DND-41 (cell line): ENCODE measurements at regions not wholly inside any gene's neighbourhood (a gene's known extent, or its start where the extent isn't known, plus 50 kb on each side); places are given as distances from the start of the nearest gene placed in this dataset.
"Not testable (repeated sequence)": the region's sequence is repeated elsewhere in the genome, so short reads cannot be mapped to it uniquely, and the experiment has no call there.

Experiments used
- ATAC-seq: fragments of 200-7000 bp; cut with Tn5 transposase; 3 replicates; pipeline ENCODE4 v1.9.1; 2021; ENCODE audit warnings: low read depth; ENCODE audit not compliant: insufficient read depth
- DNase-seq: peaks from one replicate; pipeline ENCODE4 v3.0.0-alpha.2; 2020
- H2AFZ ChIP-seq: 2 replicates; pipeline ENCODE4 v1.6.0; 2012; ENCODE audit warnings: low read depth, low read length
- H3K27ac ChIP-seq: 2 replicates; pipeline ENCODE4 v1.5.1; 2012; ENCODE audit warnings: low read length, inconsistent platforms
- H3K27me3 ChIP-seq: fragments of 200-600 bp; sonication (generic); 2 replicates; pipeline ENCODE4 v1.6.0; 2012; ENCODE audit warnings: low read length, mild to moderate bottlenecking, inconsistent platforms; ENCODE audit not compliant: insufficient read depth, poor library complexity
- H3K36me3 ChIP-seq: 2 replicates; pipeline ENCODE4 v1.5.1; 2012; ENCODE audit warnings: low read length, inconsistent platforms; ENCODE audit not compliant: insufficient read depth
- H3K4me1 ChIP-seq: 2 replicates; pipeline ENCODE4 v1.5.1; 2012; ENCODE audit warnings: mild to moderate bottlenecking, low read length; ENCODE audit not compliant: insufficient read depth
- H3K4me2 ChIP-seq: 2 replicates; pipeline ENCODE4 v1.6.0; 2012; ENCODE audit warnings: mild to moderate bottlenecking, moderate library complexity, low read length, inconsistent platforms; ENCODE audit not compliant: insufficient read depth
- H3K4me3 ChIP-seq, 2 experiments: fragments of 200-600 bp in 1 of 2; shearing (Covaris generic) in 1 of 2; 2 replicates each; pipeline ENCODE4 v1.5.1; 2012 to 2016; ENCODE audit warnings: inconsistent platforms in 2 of 2, low read length in 2 of 2, mild to moderate bottlenecking in 2 of 2, low read depth in 1 of 2, moderate library complexity in 1 of 2
- H3K79me2 ChIP-seq: 2 replicates; pipeline ENCODE4 v1.6.0; 2012; ENCODE audit warnings: low read length, inconsistent platforms; ENCODE audit not compliant: insufficient read depth
- H3K9ac ChIP-seq: 2 replicates; pipeline ENCODE4 v1.6.0; 2012; ENCODE audit warnings: low read depth, mild to moderate bottlenecking, inconsistent platforms, low read length, moderate library complexity
- H3K9me3 ChIP-seq: 2 replicates; pipeline ENCODE4 v1.5.1; 2012; ENCODE audit warnings: low read length, moderate library complexity, mild to moderate bottlenecking, inconsistent platforms; ENCODE audit not compliant: insufficient read depth, severe bottlenecking
- H4K20me1 ChIP-seq: 2 replicates; pipeline ENCODE4 v1.6.0; 2012; ENCODE audit warnings: low read length; ENCODE audit not compliant: insufficient read depth
- EZH2 ChIP-seq: IDR thresholded peaks from 3 replicates; pipeline ENCODE4 v1.6.1; 2012; ENCODE audit warnings: borderline replicate concordance, low read depth, mild to moderate bottlenecking, moderate library complexity, low read length, inconsistent platforms; ENCODE audit not compliant: severe bottlenecking
- TF ChIP-seq, protein P1 (sequence below): IDR thresholded peaks from 2 replicates; pipeline ENCODE4 v1.5.1; 2012; ENCODE audit warnings: borderline replicate concordance, low read length, moderate library complexity, mild to moderate bottlenecking; ENCODE audit not compliant: poor library complexity, severe bottlenecking; ENCODE audit errors: extremely low read depth

- TF ChIP-seq, protein P1, sequence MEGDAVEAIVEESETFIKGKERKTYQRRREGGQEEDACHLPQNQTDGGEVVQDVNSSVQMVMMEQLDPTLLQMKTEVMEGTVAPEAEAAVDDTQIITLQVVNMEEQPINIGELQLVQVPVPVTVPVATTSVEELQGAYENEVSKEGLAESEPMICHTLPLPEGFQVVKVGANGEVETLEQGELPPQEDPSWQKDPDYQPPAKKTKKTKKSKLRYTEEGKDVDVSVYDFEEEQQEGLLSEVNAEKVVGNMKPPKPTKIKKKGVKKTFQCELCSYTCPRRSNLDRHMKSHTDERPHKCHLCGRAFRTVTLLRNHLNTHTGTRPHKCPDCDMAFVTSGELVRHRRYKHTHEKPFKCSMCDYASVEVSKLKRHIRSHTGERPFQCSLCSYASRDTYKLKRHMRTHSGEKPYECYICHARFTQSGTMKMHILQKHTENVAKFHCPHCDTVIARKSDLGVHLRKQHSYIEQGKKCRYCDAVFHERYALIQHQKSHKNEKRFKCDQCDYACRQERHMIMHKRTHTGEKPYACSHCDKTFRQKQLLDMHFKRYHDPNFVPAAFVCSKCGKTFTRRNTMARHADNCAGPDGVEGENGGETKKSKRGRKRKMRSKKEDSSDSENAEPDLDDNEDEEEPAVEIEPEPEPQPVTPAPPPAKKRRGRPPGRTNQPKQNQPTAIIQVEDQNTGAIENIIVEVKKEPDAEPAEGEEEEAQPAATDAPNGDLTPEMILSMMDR = no peak
- TF ChIP-seq EZH2 = no peak
- no peak overlapping the region for H3K4me2 ChIP-seq
Measured at GRCh38 chr3:177622982-177623617, 425.8 kb upstream of the TBL1XR1 start.

GRCh38 chr3:177624528-177625495 lies 427.5 kb upstream of the TBL1XR1 start:
- DNase-seq = no peak
- no peaks in the 10 kb centered on the region for H3K79me2 ChIP-seq
- peaks cover 5% of the 10 kb centered on the region for H3K9me3 ChIP-seq
- no peak overlapping the region for H3K9ac ChIP-seq
- H3K4me3 ChIP-seq = no peak overlapping the region
- no peaks in the 10 kb centered on the region for H3K27me3 ChIP-seq
- no peak for ATAC-seq
- peaks cover 28% of the 10 kb centered on the region for H3K4me1 ChIP-seq
- H3K36me3 ChIP-seq = no peaks in the 10 kb centered on the region; the same call in 1 of the 2 replicates
- H3K27ac ChIP-seq = no peak overlapping the region
- TF ChIP-seq, protein P1 = no peak
- TF ChIP-seq EZH2 = no peak
- no peaks in the 10 kb centered on the region for H4K20me1 ChIP-seq
- no peak overlapping the region for H3K4me2 ChIP-seq
- no peak overlapping the region for H2AFZ ChIP-seq

More at GRCh38 chr3:177622982-177623617, 425.8 kb upstream of the TBL1XR1 start:
- Histone ChIP-seq H3K79me2 (no peaks in the 10 kb centered on the region), H4K20me1 (no peaks in the 10 kb centered on the region), H3K27ac (peak overlapping the region; percentile 54), H3K9me3 (peaks cover 5% of the 10 kb centered on the region), H3K27me3 (no peaks in the 10 kb centered on the region), H3K4me1 (peaks cover 21% of the 10 kb centered on the region), H2AFZ (peak overlapping the region; percentile 64; the same call in 1 of the 2 replicates), H3K36me3 (no peaks in the 10 kb centered on the region; the same call in 1 of the 2 replicates), H3K4me3 (no peak overlapping the region), H3K9ac (no peak overlapping the region)
- DNase-seq (no peak), ATAC-seq (peak; percentile 59)

GRCh38 chr3:177626045-177626444 lies 428.8 kb upstream of the TBL1XR1 start:
- H2AFZ ChIP-seq = no peak overlapping the region
- no peak overlapping the region for H3K4me2 ChIP-seq
- no peaks in the 10 kb centered on the region; the same call in 1 of the 2 replicates for H3K36me3 ChIP-seq
- no peak overlapping the region for H3K4me3 ChIP-seq
- no peak for DNase-seq
- peaks cover 28% of the 10 kb centered on the region for H3K4me1 ChIP-seq
- H4K20me1 ChIP-seq = no peaks in the 10 kb centered on the region
- no peak overlapping the region for H3K27ac ChIP-seq
- H3K27me3 ChIP-seq = no peaks in the 10 kb centered on the region
- H3K9me3 ChIP-seq = peaks cover 5% of the 10 kb centered on the region
- no peaks in the 10 kb centered on the region for H3K79me2 ChIP-seq
- H3K9ac ChIP-seq = no peak overlapping the region
- ATAC-seq = no peak
- TF ChIP-seq EZH2 = no peak
- TF ChIP-seq, protein P1 = no peak

DNA sequence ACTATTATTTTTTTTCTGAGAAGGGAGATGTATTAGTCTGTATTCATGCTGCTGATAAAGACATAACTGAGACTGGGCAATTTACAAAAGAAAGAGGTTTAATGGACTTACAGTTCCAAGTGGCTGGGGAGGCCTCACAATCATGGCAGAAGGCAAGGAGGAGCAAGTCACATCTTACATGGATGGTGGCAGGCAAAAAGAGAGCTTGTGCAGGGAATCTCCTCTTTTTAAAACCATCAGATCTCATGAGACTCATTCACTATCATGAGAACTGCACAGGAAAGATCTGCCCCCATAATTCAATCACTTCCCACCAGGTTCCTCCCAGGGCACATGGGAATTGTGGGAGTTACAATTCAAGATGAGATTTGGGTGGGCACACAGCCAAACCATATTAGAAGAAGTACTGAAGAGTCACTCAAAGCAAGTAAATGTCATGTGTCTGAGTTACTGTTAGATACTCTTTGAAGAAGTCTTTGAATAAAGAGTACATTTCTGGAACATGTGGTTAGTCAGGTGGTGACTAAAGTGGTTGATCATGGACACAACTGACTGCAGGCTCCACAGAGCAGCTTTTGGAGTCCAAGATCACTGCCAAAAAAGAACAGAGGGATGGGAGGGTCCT lies 430.9 kb upstream of the TBL1XR1 start:
- H3K9ac ChIP-seq, H3K36me3 ChIP-seq, H3K4me2 ChIP-seq, H3K27me3 ChIP-seq, H3K27ac ChIP-seq, H2AFZ ChIP-seq, H3K9me3 ChIP-seq, H3K79me2 ChIP-seq, H4K20me1 ChIP-seq, H3K4me3 ChIP-seq: not testable (repeated sequence)
- DNase-seq = peak; percentile 20
- peaks cover 23% of the 10 kb centered on the region for H3K4me1 ChIP-seq
- ATAC-seq = peak; percentile 80
